Astrocyte of the spinal cord (primary cell): ENCODE measurements at regions not wholly inside any gene's neighbourhood (a gene's known extent, or its start where the extent isn't known, plus 50 kb on each side); places are given as distances from the start of the nearest gene placed in this dataset.
"Not testable (repeated sequence)": the region's sequence is repeated elsewhere in the genome, so short reads cannot be mapped to it uniquely, and the experiment has no call there.

Experiments used
- DNase-seq: peaks from one replicate; pipeline ENCODE4 v3.0.0; 2011; ENCODE audit warnings: low read depth, low spot score
- H3K4me3 ChIP-seq: 2 replicates; pipeline ENCODE4 v1.5.1; 2011; ENCODE audit warnings: low read depth, mild to moderate bottlenecking, low read length, moderate library complexity
- CTCF ChIP-seq: IDR thresholded peaks from 2 replicates; pipeline ENCODE4 v1.5.1; 2012; ENCODE audit warnings: low read depth, mild to moderate bottlenecking, low read length, inconsistent platforms
- in situ Hi-C: cut with HindIII; loops from 2 replicates; pipeline ENCODE4 v1.10.0; 2017; ENCODE audit warnings: low sequenced_read_pairs

DNA sequence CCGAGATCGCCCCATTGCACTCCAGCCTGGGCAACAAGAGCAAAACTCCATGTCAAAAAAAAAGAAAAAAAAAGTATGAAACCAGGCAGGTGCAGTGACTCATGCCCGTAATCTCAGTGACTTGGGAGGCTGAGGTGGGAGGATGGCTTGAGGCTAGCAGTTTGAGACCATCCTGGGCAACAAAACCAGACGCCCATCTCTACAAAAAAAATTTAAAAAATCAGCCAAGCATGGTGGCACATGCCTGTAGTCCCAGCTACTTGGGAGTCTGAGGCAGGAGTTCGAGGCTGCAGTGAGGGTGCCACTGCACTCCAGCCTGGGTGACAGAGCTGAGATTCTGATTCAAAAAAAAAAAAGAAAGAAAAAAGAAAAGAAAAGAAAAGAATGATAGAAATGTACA, 277.8 kb downstream of the MYCN start:
- in situ Hi-C loops = no loop called here
- no peak overlapping the region for H3K4me3 ChIP-seq
- TF ChIP-seq CTCF = no peak
- no peak for DNase-seq

- in situ Hi-C loops, H3K4me3 ChIP-seq, DNase-seq: not testable (repeated sequence)
Measured at GRCh38 chr2:16217741-16218140, 277.4 kb downstream of the MYCN start.

GRCh38 chr2:16217291-16217690, 276.9 kb downstream of the MYCN start:
- TF ChIP-seq CTCF = no peak
- DNase-seq = no peak
- in situ Hi-C loops = no loop called here
- H3K4me3 ChIP-seq = no peak overlapping the region

DNA sequence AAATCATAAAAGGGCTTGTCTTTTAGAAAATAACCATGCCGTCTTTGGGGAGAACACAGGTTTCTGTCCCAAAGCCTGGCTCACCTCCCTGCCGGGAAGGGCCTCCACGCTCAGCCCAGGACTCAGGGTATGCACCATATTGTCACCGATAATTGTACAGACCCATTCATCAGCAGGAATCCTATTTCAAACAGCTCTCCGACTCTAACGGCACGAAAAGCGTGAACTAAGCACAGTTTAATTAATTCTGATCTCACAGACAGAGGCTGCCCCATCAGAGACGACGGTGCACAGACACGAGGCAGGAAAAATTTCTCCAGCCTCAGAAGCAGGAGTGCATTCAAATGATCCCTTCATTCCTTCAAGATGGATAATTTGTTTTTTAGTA, 276.2 kb downstream of the MYCN start:
- H3K4me3 ChIP-seq = no peak overlapping the region
- no peak for DNase-seq
- in situ Hi-C loops = no loop called here
- no peak for TF ChIP-seq CTCF

DNA sequence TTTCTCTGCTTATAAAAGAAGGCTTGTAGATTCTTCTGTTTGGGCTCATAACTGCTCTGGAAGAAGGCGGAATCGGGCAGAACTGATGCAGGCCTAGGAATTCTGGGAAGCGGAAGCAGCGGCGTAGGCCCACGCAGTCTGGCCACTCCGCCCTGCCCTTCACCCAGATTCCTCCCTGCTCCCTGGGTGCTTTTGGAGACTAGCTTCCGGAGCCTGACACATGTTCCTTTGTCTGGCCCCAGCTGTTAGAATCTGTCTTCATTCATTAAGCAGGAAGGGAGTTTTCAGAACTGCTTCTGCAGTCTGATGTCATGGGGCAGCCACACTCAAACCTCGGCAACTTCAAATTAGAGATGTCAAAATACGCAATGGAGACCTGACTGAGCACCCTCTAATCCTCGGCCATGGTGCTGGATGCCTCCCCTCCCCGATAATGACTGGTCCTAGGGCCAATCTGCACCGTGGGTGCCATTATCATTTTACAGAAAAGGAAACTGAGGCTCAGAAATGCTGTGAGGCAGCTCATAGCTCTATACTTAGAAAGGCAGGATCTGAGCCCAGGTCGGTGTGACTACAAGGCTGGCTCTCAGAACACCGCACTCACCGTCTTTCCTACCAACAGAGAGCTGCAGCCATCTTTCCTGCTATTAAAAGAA, 275.7 kb downstream of the MYCN start:
- no peak overlapping the region for H3K4me3 ChIP-seq
- in situ Hi-C loops = no loop called here
- TF ChIP-seq CTCF = no peak
- no peak for DNase-seq

DNA sequence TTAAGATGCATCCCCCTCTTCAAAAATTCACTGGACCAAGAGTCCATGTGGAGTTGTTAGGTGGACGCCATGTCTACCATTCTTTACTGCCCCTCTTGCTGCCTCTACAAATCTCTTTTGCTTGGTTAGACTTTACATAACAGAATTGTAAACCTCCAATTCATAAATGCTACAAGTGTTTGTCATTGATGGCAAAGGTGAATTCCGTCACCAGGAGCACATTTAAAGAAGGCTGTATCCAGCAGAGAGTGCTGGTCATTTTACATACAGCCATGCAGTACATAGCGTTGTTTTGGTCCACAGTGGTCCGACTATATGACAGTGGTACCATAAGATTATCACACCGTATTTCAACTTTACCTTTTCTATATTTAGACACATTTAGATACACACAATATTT, 274.5 kb downstream of the MYCN start:
- H3K4me3 ChIP-seq = no peak overlapping the region
- in situ Hi-C loops = no loop called here
- DNase-seq = no peak
- no peak for TF ChIP-seq CTCF

DNA sequence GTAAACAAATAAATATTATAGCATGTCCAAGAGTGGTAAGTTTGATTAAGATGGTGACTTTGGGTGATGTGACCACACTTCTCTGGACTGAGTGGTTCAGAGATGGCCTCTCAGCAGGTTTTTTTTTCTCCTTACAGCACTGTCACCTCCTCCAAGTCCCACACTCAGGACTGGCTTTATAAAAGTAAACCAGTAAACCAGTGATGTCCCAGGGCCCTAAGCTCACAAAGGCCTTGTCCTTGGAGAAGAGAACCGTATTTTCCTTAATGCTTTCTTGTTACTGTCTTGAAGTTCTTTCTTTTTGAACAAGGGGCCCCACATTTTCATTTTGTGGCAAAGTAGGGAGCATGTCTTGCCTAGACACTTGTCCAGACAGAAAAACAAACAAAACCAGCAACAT, 274.0 kb downstream of the MYCN start:
- in situ Hi-C loops = no loop called here
- TF ChIP-seq CTCF = no peak
- no peak overlapping the region for H3K4me3 ChIP-seq
- DNase-seq = no peak
